Activated CD4-positive, alpha-beta T cell treated with anti-CD3 and anti-CD28 coated beads, Interleukin-2, amount 10 ng/mL, durations not matched to agents 24 days and 14 days (primary cell): ENCODE measurements at regions not wholly inside any gene's neighbourhood (a gene's known extent, or its start where the extent isn't known, plus 50 kb on each side); places are given as distances from the start of the nearest gene placed in this dataset.
A peak's percentile ranks its signal among the peaks of the same experiment; 100 is the strongest.

Source experiments
- DNase-seq: peaks from one replicate; pipeline ENCODE4 v3.0.0; 2022
- H3K27ac Mint-ChIP-seq: one replicate; pipeline ENCODE4 v1.8.0; 2022; ENCODE audit warnings: mild to moderate bottlenecking, mixed read lengths
- H3K27me3 Mint-ChIP-seq: one replicate; pipeline ENCODE4 v1.8.0; 2022; ENCODE audit warnings: mixed read lengths
- H3K36me3 Mint-ChIP-seq: one replicate; pipeline ENCODE4 v1.8.0; 2022; ENCODE audit warnings: low read depth, mild to moderate bottlenecking, mixed read lengths
- H3K4me1 Mint-ChIP-seq: one replicate; pipeline ENCODE4 v1.8.0; 2021; ENCODE audit warnings: mixed read lengths
- H3K4me3 Mint-ChIP-seq: one replicate; pipeline ENCODE4 v1.8.0; 2022; ENCODE audit warnings: mild to moderate bottlenecking, moderate library complexity, mixed read lengths
- H3K9me3 Mint-ChIP-seq: one replicate; pipeline ENCODE4 v1.8.0; 2021; ENCODE audit warnings: mixed read lengths
- intact Hi-C: fragments of 100-400 bp; cut with micrococcal nuclease; formaldehyde crosslinking; loops from one replicate; pipeline ENCODE4 v1.15.1; 2023

DNA sequence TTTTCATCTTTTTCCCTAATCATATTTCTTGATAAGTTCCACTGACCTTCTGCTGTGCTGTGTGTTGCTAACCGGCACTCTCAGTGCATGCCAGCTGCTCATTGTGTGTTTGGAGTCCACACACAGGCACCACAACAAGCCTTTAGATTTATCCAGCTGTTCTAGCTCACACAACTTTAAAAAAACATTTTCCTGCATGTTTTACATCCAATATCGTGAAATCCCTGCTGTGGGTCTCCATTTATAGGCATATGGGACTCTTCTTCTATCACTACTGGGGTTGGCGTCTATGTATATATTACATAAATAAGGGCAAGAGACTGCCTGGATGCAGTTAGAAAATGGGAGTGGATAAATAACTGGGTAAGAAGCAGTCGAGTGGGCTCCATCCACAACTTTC is 183.6 kb upstream of the ADARB2 start:
- peak; percentile 20 for DNase-seq
- no peaks in the 10 kb centered on the region for H3K9me3 Mint-ChIP-seq
- H3K27ac Mint-ChIP-seq: no peak overlapping the region
- peaks cover 15% of the 10 kb centered on the region for H3K27me3 Mint-ChIP-seq
- no peak overlapping the region for H3K4me3 Mint-ChIP-seq
- intact Hi-C loops: loop anchor here (1.0 kb wide), 1 partner anchor 18 kb away; no protein-coding TSS in a partner anchor
- H3K36me3 Mint-ChIP-seq: no peaks in the 10 kb centered on the region
- peaks cover 5% of the 10 kb centered on the region for H3K4me1 Mint-ChIP-seq

DNA sequence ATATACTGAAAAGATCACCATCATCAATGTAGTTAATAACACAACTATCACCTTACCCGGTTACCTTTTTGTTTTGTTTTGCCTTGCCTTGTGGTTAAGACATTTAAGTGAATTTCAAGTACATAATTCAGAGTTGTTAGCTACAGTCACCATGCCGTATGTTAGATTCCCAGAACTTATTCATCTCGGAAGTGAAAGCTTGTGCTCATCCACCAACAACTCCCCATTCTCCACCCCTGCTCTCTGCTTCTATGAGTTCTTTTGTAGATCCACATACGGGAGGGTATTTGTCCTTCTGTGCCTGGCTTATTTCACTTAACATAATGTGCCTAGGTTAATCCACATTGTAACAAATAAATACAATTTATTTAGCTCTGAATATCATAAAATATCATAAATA is 182.8 kb upstream of the ADARB2 start:
- Mint-ChIP-seq H3K4me1 (peaks cover 5% of the 10 kb centered on the region), H3K4me3 (no peak overlapping the region), H3K27ac (no peak overlapping the region), H3K36me3 (no peaks in the 10 kb centered on the region), H3K9me3 (no peaks in the 10 kb centered on the region), H3K27me3 (peaks cover 15% of the 10 kb centered on the region)
- intact Hi-C loops: loop anchor here (1.0 kb wide), 1 partner anchor 19 kb away; no protein-coding TSS in a partner anchor
- DNase-seq: peak; percentile 59

DNA sequence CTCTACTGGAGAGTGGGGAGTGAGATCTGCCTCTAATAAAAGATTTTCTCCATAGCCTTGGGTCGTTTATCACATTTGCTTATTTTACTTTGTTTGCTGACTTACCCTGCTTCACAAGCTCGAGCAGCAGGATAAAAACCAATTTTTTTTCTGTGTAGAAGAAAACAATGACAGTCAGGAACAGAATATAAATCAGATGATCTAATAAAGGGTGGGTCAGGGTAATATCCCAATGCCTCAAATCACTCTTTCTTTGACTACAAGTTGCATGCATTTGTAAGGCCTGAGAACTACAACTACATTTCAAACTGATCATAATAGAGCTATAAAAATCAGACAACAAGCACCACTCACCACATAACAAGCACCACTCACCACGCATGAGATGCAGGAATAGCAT is 174.4 kb upstream of the ADARB2 start:
- Mint-ChIP-seq H3K9me3 (no peaks in the 10 kb centered on the region), H3K27ac (no peak overlapping the region), H3K4me1 (no peaks in the 10 kb centered on the region), H3K36me3 (no peaks in the 10 kb centered on the region), H3K4me3 (no peak overlapping the region), H3K27me3 (peaks cover 2% of the 10 kb centered on the region)
- no peak for DNase-seq
- intact Hi-C loops: no loop called here

DNA sequence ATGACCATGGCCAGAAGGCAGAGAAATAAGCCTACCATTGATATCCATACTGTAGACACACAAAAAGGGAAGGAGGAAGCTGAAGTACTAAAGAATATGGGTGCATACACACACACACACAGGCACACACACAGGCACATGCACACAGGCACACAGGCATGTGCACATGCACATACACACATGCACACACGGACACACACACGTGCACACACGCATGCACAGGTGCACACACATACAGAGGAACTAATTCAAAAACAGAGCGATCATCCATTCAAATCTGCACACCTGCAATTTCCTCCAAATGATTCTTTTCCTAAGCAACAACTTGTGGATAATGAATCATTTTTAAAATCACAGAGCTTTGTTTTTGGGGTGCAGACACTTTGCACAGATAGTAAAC is 166.7 kb upstream of the ADARB2 start:
- intact Hi-C loops: no loop called here
- Mint-ChIP-seq H3K27ac (no peak overlapping the region), H3K36me3 (no peaks in the 10 kb centered on the region), H3K9me3 (no peaks in the 10 kb centered on the region), H3K27me3 (peaks cover 2% of the 10 kb centered on the region), H3K4me1 (no peaks in the 10 kb centered on the region), H3K4me3 (no peak overlapping the region)
- DNase-seq: no peak

DNA sequence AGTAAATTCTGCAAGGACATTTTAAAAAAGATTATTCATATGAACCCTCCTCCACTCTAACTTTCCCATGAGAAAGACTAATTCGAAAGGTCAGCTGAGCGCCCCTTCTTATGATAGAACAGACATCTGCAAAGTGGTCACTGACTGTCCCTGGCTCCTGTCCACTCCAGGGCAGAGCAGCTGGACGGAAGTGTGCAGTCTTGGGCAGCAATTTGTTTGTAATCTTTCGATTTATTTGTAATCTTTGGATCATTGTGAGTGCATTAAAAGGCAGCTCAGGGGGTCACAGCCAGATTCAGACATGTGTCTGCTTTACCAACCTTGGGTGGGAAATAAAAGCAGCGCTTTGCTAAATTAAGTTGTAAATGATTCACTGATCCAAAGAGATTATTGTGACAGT is 158.8 kb upstream of the ADARB2 start:
- intact Hi-C loops: no loop called here
- H3K27ac Mint-ChIP-seq: no peak overlapping the region
- peak; percentile 37 for DNase-seq
- H3K9me3 Mint-ChIP-seq: no peaks in the 10 kb centered on the region
- H3K36me3 Mint-ChIP-seq: no peaks in the 10 kb centered on the region
- no peak overlapping the region for H3K4me3 Mint-ChIP-seq
- peaks cover 8% of the 10 kb centered on the region for H3K27me3 Mint-ChIP-seq
- peaks cover 5% of the 10 kb centered on the region for H3K4me1 Mint-ChIP-seq

DNA sequence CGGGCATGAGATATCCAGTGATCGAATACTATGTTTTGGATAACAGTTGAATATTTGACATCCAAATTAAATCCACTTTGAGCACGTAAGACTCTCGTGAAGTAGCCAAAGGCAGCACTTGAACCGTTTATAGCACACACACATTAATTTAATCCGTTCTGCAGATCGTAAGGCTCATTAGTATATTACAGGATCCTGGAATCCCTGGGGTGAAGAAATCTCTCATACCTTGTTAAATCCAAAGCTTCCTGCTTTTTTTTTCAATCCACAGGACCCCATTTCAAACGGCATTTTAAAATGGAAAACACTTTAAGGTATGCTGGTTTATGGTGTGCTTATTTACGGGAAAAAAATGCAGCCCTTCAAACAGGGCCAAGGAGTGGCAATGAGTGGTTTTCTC is 158.4 kb upstream of the ADARB2 start:
- Mint-ChIP-seq H3K36me3 (no peaks in the 10 kb centered on the region), H3K4me1 (peaks cover 5% of the 10 kb centered on the region), H3K27ac (no peak overlapping the region), H3K9me3 (no peaks in the 10 kb centered on the region), H3K27me3 (peaks cover 8% of the 10 kb centered on the region), H3K4me3 (no peak overlapping the region)
- intact Hi-C loops: no loop called here
- peak; percentile 21 for DNase-seq

DNA sequence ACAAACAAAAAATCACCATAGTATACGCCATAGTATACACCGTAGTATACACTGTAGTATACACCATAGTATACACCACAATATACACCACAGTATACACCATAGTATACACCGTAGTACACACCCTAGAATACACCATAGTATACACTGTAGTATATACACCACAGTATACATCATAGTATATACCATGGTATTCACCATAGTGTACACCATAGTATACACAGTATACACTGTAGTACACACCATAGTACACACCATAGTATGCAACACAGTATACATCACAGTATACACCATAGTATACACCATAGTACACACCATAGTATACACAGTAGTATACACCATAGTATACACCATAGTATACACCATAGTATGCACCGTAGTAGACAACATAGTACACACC is 157.6 kb upstream of the ADARB2 start:
- intact Hi-C loops: no loop called here
- peaks cover 5% of the 10 kb centered on the region for H3K4me1 Mint-ChIP-seq
- peaks cover 8% of the 10 kb centered on the region for H3K27me3 Mint-ChIP-seq
- no peaks in the 10 kb centered on the region for H3K9me3 Mint-ChIP-seq
- no peak overlapping the region for H3K27ac Mint-ChIP-seq
- no peaks in the 10 kb centered on the region for H3K36me3 Mint-ChIP-seq
- no peak overlapping the region for H3K4me3 Mint-ChIP-seq
- DNase-seq: no peak

DNA sequence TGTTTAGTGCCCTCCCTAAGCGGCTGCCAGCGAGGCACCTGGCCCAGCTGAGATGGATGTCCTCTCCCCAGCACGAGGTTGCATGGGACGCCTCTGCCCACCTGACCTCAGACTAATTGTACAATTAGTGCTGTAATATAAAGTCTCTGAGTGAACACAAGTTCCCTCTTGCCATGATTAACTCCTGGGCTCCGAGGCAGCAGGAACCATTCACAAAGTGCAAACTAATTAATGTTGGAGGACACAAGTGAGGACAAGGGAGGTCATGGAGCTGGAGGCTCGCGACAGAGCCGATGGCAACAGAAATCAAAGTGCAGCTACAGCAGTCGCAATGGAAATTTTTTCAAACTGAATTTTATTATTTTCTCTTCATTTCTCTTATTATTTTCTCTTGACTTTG is 156.6 kb upstream of the ADARB2 start:
- Mint-ChIP-seq H3K36me3 (no peaks in the 10 kb centered on the region), H3K4me1 (peaks cover 5% of the 10 kb centered on the region), H3K9me3 (no peaks in the 10 kb centered on the region), H3K27ac (no peak overlapping the region), H3K4me3 (no peak overlapping the region), H3K27me3 (peaks cover 7% of the 10 kb centered on the region)
- DNase-seq: peak; percentile 29
- intact Hi-C loops: no loop called here

DNA sequence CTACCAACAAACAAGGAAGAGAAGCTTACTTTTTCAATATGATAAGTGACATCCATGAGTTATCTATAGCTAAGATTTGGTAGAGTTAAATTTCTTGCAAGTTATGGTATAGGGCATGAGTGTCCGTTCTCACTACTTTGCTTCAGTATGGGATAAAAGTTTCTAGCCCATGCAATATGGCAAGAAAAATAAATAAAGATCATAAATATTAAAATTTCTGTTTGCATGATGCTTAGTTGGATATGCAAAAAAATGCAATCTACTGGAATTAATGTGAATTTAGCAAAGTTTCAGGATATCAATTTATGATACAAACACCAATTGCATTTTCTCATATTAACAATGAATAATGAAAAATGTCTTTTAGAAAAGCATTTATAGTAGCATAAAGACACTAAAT is 148.7 kb upstream of the ADARB2 start:
- H3K4me1 Mint-ChIP-seq: no peaks in the 10 kb centered on the region
- H3K27me3 Mint-ChIP-seq: no peaks in the 10 kb centered on the region
- no peak overlapping the region for H3K27ac Mint-ChIP-seq
- no peak overlapping the region for H3K4me3 Mint-ChIP-seq
- H3K9me3 Mint-ChIP-seq: no peaks in the 10 kb centered on the region
- intact Hi-C loops: no loop called here
- DNase-seq: no peak
- no peaks in the 10 kb centered on the region for H3K36me3 Mint-ChIP-seq

DNA sequence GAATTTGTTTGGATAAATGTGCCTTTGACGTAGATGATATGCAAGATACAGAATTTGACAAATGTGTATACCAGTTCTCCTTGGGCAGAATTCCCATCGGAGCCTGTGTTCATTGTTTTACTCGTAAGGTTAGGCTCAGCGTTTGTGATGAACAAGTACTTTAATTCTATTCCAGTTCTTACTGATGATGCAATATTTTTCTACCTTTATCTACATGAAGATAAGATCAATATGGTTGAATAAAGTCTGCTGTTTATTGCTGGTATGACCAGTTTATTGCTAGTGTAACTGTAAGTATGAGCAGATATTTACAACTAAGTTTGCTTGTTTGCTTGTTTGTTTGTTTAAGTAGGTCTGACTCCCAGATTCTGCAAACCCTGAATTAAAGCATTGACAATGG is 145.4 kb upstream of the ADARB2 start:
- no peak for DNase-seq
- Mint-ChIP-seq H3K27ac (no peak overlapping the region), H3K27me3 (peaks cover 3% of the 10 kb centered on the region), H3K4me1 (no peaks in the 10 kb centered on the region), H3K4me3 (no peak overlapping the region), H3K9me3 (no peaks in the 10 kb centered on the region), H3K36me3 (no peaks in the 10 kb centered on the region)
- intact Hi-C loops: no loop called here

DNA sequence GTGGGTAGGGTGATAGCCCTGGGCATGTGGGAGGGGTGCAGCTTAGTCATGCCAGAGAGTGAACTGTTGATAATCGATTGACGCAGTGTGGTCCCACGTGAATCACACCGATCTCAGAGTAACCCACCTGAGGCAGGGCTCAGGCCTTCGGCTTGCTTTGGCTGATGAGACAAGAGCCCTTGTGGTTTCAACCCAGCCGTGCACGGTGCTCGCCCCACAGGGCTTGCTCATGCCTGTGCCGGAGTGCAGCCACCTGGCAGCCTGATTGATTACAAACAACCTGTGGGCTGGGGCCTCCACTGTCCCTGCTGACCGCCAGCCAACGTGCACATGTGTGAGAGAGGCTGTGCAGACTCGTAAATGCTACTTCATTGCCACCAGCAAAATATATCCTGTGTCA is 144.9 kb upstream of the ADARB2 start:
- intact Hi-C loops: no loop called here
- Mint-ChIP-seq H3K36me3 (no peaks in the 10 kb centered on the region), H3K27ac (no peak overlapping the region), H3K4me3 (no peak overlapping the region), H3K4me1 (no peaks in the 10 kb centered on the region), H3K9me3 (no peaks in the 10 kb centered on the region), H3K27me3 (peaks cover 3% of the 10 kb centered on the region)
- DNase-seq: peak; percentile 34

DNA sequence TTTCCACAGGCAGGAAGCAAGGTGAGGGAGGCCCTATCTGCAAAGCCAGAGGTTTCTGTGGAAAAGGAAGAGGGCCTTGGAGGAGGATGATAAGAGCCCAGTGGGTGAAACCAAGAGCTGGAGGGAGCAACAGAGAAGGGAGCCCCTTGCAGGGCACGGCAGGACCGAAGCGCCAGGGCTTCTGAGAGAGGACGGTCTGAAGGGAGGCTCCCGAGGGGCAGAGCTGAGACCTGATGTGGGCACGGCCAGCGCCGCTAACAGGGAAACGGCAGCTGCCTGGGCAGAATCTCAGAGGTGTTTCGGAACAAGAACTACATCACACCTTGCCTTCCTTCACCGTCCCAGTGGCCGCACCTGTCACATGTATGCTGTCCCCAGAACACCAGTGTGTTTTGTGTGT is 144.3 kb upstream of the ADARB2 start:
- no peak overlapping the region for H3K4me3 Mint-ChIP-seq
- H3K9me3 Mint-ChIP-seq: no peaks in the 10 kb centered on the region
- H3K27ac Mint-ChIP-seq: no peak overlapping the region
- H3K27me3 Mint-ChIP-seq: peaks cover 3% of the 10 kb centered on the region
- no peaks in the 10 kb centered on the region for H3K4me1 Mint-ChIP-seq
- no peaks in the 10 kb centered on the region for H3K36me3 Mint-ChIP-seq
- peak; percentile 19 for DNase-seq
- intact Hi-C loops: no loop called here

DNA sequence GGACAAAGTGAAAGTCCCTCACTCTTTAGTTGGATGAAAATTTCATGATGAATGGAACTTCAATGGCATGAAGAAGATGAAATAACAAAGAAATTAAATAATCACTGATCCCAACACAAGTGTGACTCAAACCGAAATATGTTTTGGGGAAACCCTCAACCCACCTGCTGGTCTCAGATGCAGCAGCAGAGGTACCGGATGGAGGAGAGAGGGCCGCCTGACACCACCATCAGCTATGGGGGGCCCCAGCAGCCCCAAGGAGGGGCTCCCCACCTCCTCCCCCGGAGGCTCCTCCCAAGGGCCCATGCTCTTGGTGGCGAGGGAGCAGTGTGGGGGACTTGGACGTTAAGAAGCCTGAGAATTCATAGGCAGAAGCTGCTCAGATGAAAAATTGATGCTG is 137.2 kb upstream of the ADARB2 start:
- H3K4me1 Mint-ChIP-seq: no peaks in the 10 kb centered on the region
- no peak overlapping the region for H3K27ac Mint-ChIP-seq
- H3K9me3 Mint-ChIP-seq: no peaks in the 10 kb centered on the region
- intact Hi-C loops: no loop called here
- H3K4me3 Mint-ChIP-seq: no peak overlapping the region
- peaks cover 3% of the 10 kb centered on the region for H3K27me3 Mint-ChIP-seq
- DNase-seq: peak; percentile 15
- no peaks in the 10 kb centered on the region for H3K36me3 Mint-ChIP-seq

DNA sequence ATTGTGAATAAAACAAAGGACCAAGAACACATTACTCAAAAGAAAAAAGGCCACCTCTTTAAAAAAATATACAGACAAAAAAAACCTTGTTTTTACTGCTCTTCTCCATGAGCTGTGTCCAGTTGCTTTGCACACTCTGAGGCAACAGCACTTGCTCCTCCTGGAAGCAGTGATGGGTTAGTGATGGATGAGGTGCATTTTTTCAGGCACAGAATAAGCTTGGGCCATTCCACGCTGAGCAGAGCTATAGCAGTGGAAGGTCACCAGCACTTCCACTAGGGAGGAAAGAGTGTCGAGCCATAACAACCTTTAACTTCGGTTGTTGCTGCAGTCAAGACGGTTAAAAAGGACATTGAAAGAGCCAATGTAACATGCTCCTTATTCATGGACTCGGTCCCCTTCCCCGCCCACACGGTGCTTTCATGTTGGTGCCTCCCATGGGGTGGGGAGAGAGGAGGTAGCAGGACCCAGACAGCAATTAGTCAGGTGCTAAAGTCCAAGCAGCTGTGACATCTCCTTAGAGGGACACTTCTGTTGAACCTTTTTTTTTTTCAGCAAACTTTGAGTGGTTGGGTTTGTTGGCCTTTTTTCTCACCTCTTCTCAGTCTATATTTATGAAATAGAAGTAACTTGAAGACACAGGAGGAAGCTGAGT is 136.5 kb upstream of the ADARB2 start:
- Mint-ChIP-seq H3K27ac (no peak overlapping the region), H3K36me3 (no peaks in the 10 kb centered on the region), H3K9me3 (no peaks in the 10 kb centered on the region), H3K4me3 (no peak overlapping the region), H3K27me3 (peaks cover 3% of the 10 kb centered on the region), H3K4me1 (no peaks in the 10 kb centered on the region)
- intact Hi-C loops: no loop called here
- DNase-seq: peak; percentile 41

DNA sequence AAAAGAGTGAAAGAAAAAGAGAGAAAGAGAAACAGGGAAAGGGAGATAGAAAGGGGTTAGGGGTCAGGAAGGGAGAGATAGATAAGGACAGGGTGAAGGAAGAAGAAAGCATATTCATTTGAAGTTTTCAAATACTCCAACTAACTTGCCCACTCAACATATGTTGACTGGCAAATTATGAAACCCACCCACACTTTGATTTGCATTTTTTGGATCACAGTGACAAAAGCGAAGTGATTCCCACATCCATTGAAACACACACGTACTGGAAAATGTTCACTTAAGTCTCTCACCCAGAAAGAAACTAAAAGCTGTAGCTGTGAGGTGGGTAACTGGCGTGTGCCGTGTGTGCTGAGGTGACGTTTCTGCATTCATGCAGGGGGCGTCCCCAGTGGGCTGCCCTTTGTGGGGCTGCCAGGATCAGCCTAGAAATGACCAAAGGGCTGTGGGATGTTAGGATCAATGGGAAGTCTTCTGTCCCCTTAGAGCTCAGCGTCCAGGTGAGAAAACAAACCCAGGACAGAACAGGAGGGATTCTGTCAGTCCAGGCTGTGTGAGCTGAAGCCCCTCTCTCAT is 134.9 kb upstream of the ADARB2 start:
- Mint-ChIP-seq H3K27ac (no peak overlapping the region), H3K4me3 (no peak overlapping the region), H3K4me1 (no peaks in the 10 kb centered on the region), H3K27me3 (no peaks in the 10 kb centered on the region), H3K36me3 (no peaks in the 10 kb centered on the region), H3K9me3 (no peaks in the 10 kb centered on the region)
- DNase-seq: peak; percentile 17
- intact Hi-C loops: no loop called here
